ENCODE measurements at regions not wholly inside any gene's neighbourhood (a gene's known extent, or its start where the extent isn't known, plus 50 kb on each side); places are given as distances from the start of the nearest gene placed in this dataset.

DNA sequence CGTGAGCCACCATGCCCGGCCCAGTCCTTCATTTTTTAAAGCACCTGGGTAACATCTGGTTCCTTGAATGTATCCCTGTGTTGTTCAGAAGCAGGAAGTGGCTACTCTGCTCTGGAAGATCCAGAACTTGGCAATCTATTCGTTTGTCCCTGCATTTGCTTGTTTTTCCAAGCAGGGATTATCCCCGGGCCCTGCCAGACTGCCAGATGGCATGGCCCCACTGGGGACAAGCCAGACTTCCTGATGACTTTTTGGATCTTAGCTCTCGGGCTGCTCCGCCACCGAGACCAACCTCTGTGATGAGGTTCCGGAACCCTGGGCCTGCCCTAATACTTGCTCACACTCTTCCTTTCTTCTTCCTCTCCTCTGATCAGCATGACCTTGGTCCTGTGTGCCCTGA is 496.7 kb downstream of the TYW1 start:
- WGBS: 79% methylated on average over 8 of the region's 8 CpGs

More for the DNA sequence above, 496.7 kb downstream of the TYW1 start:
- no peak overlapping the region for H3K27ac ChIP-seq (ENCODE audit: low read depth in 1 of 2, low read length in 2 of 2)
- H3K36me3 ChIP-seq (ENCODE audit: control insufficient read depth in 4 of 4, insufficient read depth in 3 of 4, low read depth in 1 of 4, low read length in 3 of 4): no peaks in the 10 kb centered on the region
- peaks cover 0 to 3% (median 1%) of the 10 kb centered on the region in 4 donors for H3K9me3 ChIP-seq (ENCODE audit: control insufficient read depth in 4 of 4, low read length in 3 of 4)
- TF ChIP-seq RXRA (IDR thresholded peaks at IDR 0.05) (no peak), RAD21 (IDR thresholded peaks at IDR 0.05) (no peak), MAX (IDR thresholded peaks at IDR 0.05) (no peak), EGR1 (IDR thresholded peaks at IDR 0.05; ENCODE audit: low read depth in 2 of 2) (no peak), HNF4A (conservative IDR thresholded peaks at IDR 0.05) (no peak), JUND (IDR thresholded peaks at IDR 0.05) (no peak), FOXA1 (IDR thresholded peaks at IDR 0.05) (no peak), FOXA2 (IDR thresholded peaks at IDR 0.05) (no peak), NR2F2 (IDR thresholded peaks at IDR 0.05) (no peak), GABPA (IDR thresholded peaks at IDR 0.05 in 1 of 2, conservative IDR thresholded peaks at IDR 0.05 in 1 of 2) (no peak), SP1 (IDR thresholded peaks at IDR 0.05) (no peak), ZBTB33 (IDR thresholded peaks at IDR 0.05) (no peak), YY1 (IDR thresholded peaks at IDR 0.05) (no peak)
- TF ChIP-seq, protein P1, sequence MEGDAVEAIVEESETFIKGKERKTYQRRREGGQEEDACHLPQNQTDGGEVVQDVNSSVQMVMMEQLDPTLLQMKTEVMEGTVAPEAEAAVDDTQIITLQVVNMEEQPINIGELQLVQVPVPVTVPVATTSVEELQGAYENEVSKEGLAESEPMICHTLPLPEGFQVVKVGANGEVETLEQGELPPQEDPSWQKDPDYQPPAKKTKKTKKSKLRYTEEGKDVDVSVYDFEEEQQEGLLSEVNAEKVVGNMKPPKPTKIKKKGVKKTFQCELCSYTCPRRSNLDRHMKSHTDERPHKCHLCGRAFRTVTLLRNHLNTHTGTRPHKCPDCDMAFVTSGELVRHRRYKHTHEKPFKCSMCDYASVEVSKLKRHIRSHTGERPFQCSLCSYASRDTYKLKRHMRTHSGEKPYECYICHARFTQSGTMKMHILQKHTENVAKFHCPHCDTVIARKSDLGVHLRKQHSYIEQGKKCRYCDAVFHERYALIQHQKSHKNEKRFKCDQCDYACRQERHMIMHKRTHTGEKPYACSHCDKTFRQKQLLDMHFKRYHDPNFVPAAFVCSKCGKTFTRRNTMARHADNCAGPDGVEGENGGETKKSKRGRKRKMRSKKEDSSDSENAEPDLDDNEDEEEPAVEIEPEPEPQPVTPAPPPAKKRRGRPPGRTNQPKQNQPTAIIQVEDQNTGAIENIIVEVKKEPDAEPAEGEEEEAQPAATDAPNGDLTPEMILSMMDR (IDR thresholded peaks at IDR 0.05; ENCODE audit: low read depth, low read length, missing input control): no peak
- TF ChIP-seq, protein P2, sequence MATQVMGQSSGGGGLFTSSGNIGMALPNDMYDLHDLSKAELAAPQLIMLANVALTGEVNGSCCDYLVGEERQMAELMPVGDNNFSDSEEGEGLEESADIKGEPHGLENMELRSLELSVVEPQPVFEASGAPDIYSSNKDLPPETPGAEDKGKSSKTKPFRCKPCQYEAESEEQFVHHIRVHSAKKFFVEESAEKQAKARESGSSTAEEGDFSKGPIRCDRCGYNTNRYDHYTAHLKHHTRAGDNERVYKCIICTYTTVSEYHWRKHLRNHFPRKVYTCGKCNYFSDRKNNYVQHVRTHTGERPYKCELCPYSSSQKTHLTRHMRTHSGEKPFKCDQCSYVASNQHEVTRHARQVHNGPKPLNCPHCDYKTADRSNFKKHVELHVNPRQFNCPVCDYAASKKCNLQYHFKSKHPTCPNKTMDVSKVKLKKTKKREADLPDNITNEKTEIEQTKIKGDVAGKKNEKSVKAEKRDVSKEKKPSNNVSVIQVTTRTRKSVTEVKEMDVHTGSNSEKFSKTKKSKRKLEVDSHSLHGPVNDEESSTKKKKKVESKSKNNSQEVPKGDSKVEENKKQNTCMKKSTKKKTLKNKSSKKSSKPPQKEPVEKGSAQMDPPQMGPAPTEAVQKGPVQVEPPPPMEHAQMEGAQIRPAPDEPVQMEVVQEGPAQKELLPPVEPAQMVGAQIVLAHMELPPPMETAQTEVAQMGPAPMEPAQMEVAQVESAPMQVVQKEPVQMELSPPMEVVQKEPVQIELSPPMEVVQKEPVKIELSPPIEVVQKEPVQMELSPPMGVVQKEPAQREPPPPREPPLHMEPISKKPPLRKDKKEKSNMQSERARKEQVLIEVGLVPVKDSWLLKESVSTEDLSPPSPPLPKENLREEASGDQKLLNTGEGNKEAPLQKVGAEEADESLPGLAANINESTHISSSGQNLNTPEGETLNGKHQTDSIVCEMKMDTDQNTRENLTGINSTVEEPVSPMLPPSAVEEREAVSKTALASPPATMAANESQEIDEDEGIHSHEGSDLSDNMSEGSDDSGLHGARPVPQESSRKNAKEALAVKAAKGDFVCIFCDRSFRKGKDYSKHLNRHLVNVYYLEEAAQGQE (IDR thresholded peaks at IDR 0.05): no peak
- TF ChIP-seq, protein P3, sequence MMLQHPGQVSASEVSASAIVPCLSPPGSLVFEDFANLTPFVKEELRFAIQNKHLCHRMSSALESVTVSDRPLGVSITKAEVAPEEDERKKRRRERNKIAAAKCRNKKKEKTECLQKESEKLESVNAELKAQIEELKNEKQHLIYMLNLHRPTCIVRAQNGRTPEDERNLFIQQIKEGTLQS (IDR thresholded peaks at IDR 0.05): no peak
- no peaks in the 10 kb centered on the region for H3K27me3 ChIP-seq (ENCODE audit: control insufficient read depth in 4 of 4, insufficient read depth in 4 of 4, low read length in 3 of 4)
- no peak overlapping the region for H3K9ac ChIP-seq (ENCODE audit: low read depth in 1 of 2, low read length in 2 of 2)
- H3K4me1 ChIP-seq (ENCODE audit: control insufficient read depth in 4 of 4, insufficient read depth in 4 of 4, low read length in 3 of 4): no peaks in the 10 kb centered on the region
- no peak overlapping the region for H3K4me3 ChIP-seq (ENCODE audit: low read depth in 1 of 3, low read length in 3 of 3)
- no peak for DNase-seq (ENCODE audit: low spot score)
